H1 (cell line): ENCODE measurements at regions not wholly inside any gene's neighbourhood (a gene's known extent, or its start where the extent isn't known, plus 50 kb on each side); places are given as distances from the start of the nearest gene placed in this dataset.

Source experiments
- BACH1 ChIP-seq: IDR thresholded peaks from 2 replicates; pipeline ENCODE4 v1.6.1; 2012; ENCODE audit warnings: low read length, improper control_type of control experiment
- CEBPB ChIP-seq: IDR thresholded peaks from 2 replicates; pipeline ENCODE4 v1.6.1; 2012; ENCODE audit warnings: low read depth, low read length
- CHD1 ChIP-seq: IDR thresholded peaks from 2 replicates; pipeline ENCODE4 v1.6.1; 2012; ENCODE audit warnings: low read depth, low read length, improper control_type of control experiment
- EP300 ChIP-seq, 2 experiments: IDR thresholded peaks; 1 replicate in 1 of 2; 2 replicates in 1 of 2; pipeline ENCODE4 v1.6.1; 2011 to 2012; ENCODE audit warnings: low read depth in 2 of 2, low read length in 2 of 2, mild to moderate bottlenecking in 2 of 2, borderline replicate concordance in 1 of 2, inconsistent platforms in 1 of 2, moderate library complexity in 1 of 2
- KDM1A ChIP-seq: fragments of 200-600, 300-600 bp; sonication (generic); IDR thresholded peaks from 2 replicates; pipeline ENCODE4 v1.7.1; 2016; ENCODE audit warnings: mild to moderate bottlenecking, low read length, borderline replicate concordance
- POLR2A ChIP-seq, 2 experiments: IDR thresholded peaks; 1 replicate in 1 of 2; 2 replicates in 1 of 2; pipeline ENCODE4 v1.6.1; 2011; ENCODE audit warnings: low read depth in 2 of 2, low read length in 2 of 2, mild to moderate bottlenecking in 2 of 2; ENCODE audit errors: control extremely low read depth in 1 of 2
- POLR2AphosphoS5 ChIP-seq: IDR thresholded peaks from 2 replicates; pipeline ENCODE4 v1.6.1; 2011; ENCODE audit warnings: low read depth, low read length
- RAD21 ChIP-seq, 2 experiments: IDR thresholded peaks in 1 of 2; conservative IDR thresholded peaks in 1 of 2; 2 replicates each; pipeline ENCODE4 v1.6.1; 2011; ENCODE audit warnings: low read depth in 2 of 2, low read length in 2 of 2, improper control_type of control experiment in 1 of 2, inconsistent platforms in 1 of 2, mild to moderate bottlenecking in 1 of 2, moderate library complexity in 1 of 2
- RBBP5 ChIP-seq: IDR thresholded peaks from 2 replicates; pipeline ENCODE4 v1.7.1; 2012; ENCODE audit warnings: low read depth, mild to moderate bottlenecking, inconsistent platforms, low read length, moderate library complexity, borderline replicate concordance
- YY1 ChIP-seq: IDR thresholded peaks from 2 replicates; pipeline ENCODE4 v1.6.1; 2011; ENCODE audit warnings: low read depth, mild to moderate bottlenecking, low read length
- TF ChIP-seq, protein P1 (sequence below), 3 experiments: IDR thresholded peaks; 1 replicate in 2 of 3; 2 replicates in 1 of 3; pipeline versions ENCODE4 v1.5.1 to v1.6.1; 2011; ENCODE audit warnings: low read length in 3 of 3, mild to moderate bottlenecking in 3 of 3, inconsistent platforms in 2 of 3, low read depth in 1 of 3, moderate library complexity in 1 of 3; ENCODE audit not compliant: insufficient read depth in 1 of 3; ENCODE audit errors: control extremely low read depth in 1 of 3

DNA sequence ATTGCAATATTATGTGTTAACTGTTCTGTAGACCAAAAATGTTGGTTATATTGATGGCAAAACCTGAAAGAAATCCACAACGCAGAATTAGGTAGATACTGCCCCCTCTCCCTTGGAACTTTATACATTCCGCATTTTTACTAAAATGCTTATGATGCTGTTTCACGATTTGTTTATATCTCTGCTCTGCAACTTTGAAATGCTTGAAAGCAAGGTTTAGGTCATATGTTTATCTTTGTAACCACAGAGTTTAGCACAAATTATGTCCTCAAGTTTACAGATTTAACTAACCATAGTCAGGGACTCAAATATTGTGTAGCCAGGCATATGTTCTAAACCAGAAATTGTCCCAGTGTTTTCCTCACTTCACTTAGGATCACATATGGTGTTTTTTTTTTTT, 66.1 kb upstream of the H2AZ1 start:
- TF ChIP-seq POLR2A (IDR thresholded peaks at IDR 0.05; ENCODE audit: control extremely low read depth in 1 of 2, low read depth in 2 of 2, low read length in 2 of 2) (no peak), YY1 (no peak), CEBPB (no peak), RBBP5 (no peak), POLR2AphosphoS5 (no peak), KDM1A (no peak), EP300 (IDR thresholded peaks at IDR 0.05; ENCODE audit: borderline replicate concordance in 1 of 2, low read depth in 2 of 2, low read length in 2 of 2) (no peak), CHD1 (no peak), BACH1 (no peak), RAD21 (IDR thresholded peaks at IDR 0.05 in 1 of 2, conservative IDR thresholded peaks at IDR 0.05 in 1 of 2; ENCODE audit: low read depth in 2 of 2, low read length in 2 of 2) (no peak)
- TF ChIP-seq, protein P1, sequence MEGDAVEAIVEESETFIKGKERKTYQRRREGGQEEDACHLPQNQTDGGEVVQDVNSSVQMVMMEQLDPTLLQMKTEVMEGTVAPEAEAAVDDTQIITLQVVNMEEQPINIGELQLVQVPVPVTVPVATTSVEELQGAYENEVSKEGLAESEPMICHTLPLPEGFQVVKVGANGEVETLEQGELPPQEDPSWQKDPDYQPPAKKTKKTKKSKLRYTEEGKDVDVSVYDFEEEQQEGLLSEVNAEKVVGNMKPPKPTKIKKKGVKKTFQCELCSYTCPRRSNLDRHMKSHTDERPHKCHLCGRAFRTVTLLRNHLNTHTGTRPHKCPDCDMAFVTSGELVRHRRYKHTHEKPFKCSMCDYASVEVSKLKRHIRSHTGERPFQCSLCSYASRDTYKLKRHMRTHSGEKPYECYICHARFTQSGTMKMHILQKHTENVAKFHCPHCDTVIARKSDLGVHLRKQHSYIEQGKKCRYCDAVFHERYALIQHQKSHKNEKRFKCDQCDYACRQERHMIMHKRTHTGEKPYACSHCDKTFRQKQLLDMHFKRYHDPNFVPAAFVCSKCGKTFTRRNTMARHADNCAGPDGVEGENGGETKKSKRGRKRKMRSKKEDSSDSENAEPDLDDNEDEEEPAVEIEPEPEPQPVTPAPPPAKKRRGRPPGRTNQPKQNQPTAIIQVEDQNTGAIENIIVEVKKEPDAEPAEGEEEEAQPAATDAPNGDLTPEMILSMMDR (IDR thresholded peaks at IDR 0.05; ENCODE audit: control extremely low read depth in 1 of 3, insufficient read depth in 1 of 3, low read depth in 1 of 3, low read length in 3 of 3), result no peak
